SU-DHL-6 (cell line): ENCODE measurements at regions not wholly inside any gene's neighbourhood (a gene's known extent, or its start where the extent isn't known, plus 50 kb on each side); places are given as distances from the start of the nearest gene placed in this dataset.
"Not testable (repeated sequence)": the region's sequence is repeated elsewhere in the genome, so short reads cannot be mapped to it uniquely, and the experiment has no call there.

Source experiments
- H2AFZ ChIP-seq: fragments of 200-600 bp; sonication (generic); 2 replicates; pipeline ENCODE4 v1.6.1; 2014; ENCODE audit warnings: low read depth, mild to moderate bottlenecking, moderate library complexity, mixed read lengths, antibody characterized with exemption, low read length; ENCODE audit not compliant: severe bottlenecking
- H3F3A ChIP-seq: fragments of 200-600 bp; shearing (Covaris generic); 2 replicates; pipeline ENCODE4 v1.6.0; 2016; ENCODE audit warnings: antibody characterized with exemption, mild to moderate bottlenecking; ENCODE audit not compliant: insufficient read depth
- H3K27ac ChIP-seq: fragments of 200-600 bp; sonication (generic); 2 replicates; pipeline ENCODE4 v1.5.1; 2016; ENCODE audit warnings: low read depth, mild to moderate bottlenecking, low read length, moderate library complexity, mixed read lengths
- H3K27me3 ChIP-seq: fragments of 200-600 bp; sonication (generic), shearing (Covaris generic); 2 replicates; pipeline ENCODE4 v1.6.0; 2014; ENCODE audit warnings: mild to moderate bottlenecking, low read length
- H3K36me3 ChIP-seq: fragments of 200-600 bp; sonication (generic); 2 replicates; pipeline ENCODE4 v1.6.1; 2014; ENCODE audit warnings: mild to moderate bottlenecking, low read length, mixed read lengths
- H3K4me2 ChIP-seq: fragments of 300-600, 200-600 bp; shearing (Covaris generic), sonication (generic); 2 replicates; pipeline ENCODE4 v1.6.0; 2014; ENCODE audit warnings: low read length, low read depth, mild to moderate bottlenecking; ENCODE audit not compliant: poor library complexity, severe bottlenecking
- H3K4me3 ChIP-seq: fragments of 200-600 bp; sonication (generic); 2 replicates; pipeline ENCODE4 v1.5.1; 2014; ENCODE audit warnings: antibody characterized with exemption, low read length, mild to moderate bottlenecking, mixed read lengths; ENCODE audit not compliant: insufficient read depth, poor library complexity, severe bottlenecking
- H3K79me2 ChIP-seq: fragments of 200-600 bp; sonication (generic); 2 replicates; pipeline ENCODE4 v1.6.1; 2014; ENCODE audit warnings: mild to moderate bottlenecking, low read length, moderate library complexity; ENCODE audit not compliant: insufficient read depth
- H3K9ac ChIP-seq: fragments of 200-600 bp; sonication (generic); 2 replicates; pipeline ENCODE4 v1.7.0; 2014; ENCODE audit warnings: mild to moderate bottlenecking, low read length
- H3K9me2 ChIP-seq: fragments of 200-600 bp; sonication (generic); replicated peaks from 2 replicates; pipeline ENCODE4 v1.6.1; 2014; ENCODE audit warnings: low read length; ENCODE audit not compliant: insufficient read depth
- H3K9me3 ChIP-seq: fragments of 200-600 bp; sonication (generic); 2 replicates; pipeline ENCODE4 v1.6.1; 2014; ENCODE audit warnings: low read length, mixed read lengths; ENCODE audit not compliant: insufficient read depth
- H4K20me1 ChIP-seq: fragments of 200-600 bp; sonication (generic); 2 replicates; pipeline ENCODE4 v1.6.1; 2014; ENCODE audit warnings: low read depth, mild to moderate bottlenecking, antibody characterized with exemption, low read length, moderate library complexity, mixed read lengths
- EZH2phosphoT487 ChIP-seq: fragments of 200-600 bp; sonication (generic), shearing (Covaris generic); conservative IDR thresholded peaks from 2 replicates; pipeline ENCODE4 v1.6.1; 2018; ENCODE audit warnings: mild to moderate bottlenecking, antibody characterized with exemption, low read length, moderate library complexity, mixed read lengths
- TF ChIP-seq, protein P1 (sequence below): fragments of 200-600 bp; sonication (generic); IDR thresholded peaks from one replicate; pipeline ENCODE4 v1.5.1; 2017; ENCODE audit warnings: antibody characterized with exemption, mild to moderate bottlenecking, low read length, moderate library complexity; ENCODE audit not compliant: insufficient read depth, poor library complexity, severe bottlenecking

DNA sequence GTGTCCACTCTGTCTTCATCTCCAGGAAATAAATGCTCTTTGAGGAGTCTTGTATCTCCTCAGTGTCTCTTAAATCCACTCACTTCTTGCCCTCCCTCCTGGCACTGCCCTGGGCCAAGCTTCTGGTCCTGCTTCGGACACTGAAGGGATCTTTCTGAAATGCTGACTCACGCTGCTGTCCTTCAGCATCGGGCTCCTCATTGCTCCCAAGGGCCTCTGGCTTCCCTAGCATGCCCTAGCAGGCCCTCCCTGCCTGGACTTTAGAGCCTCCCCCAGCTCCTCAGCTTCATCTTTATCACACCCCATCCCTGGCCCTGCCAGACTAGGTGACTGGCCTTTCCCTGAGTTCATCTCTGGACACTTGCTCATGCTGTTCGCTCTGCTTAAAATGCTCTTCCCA lies 96.6 kb downstream of the FOXD2 start:
- Histone ChIP-seq H3K4me2 (no peak overlapping the region), H3K27me3 (no peaks in the 10 kb centered on the region), H3K4me3 (no peak overlapping the region), H2AFZ (no peak overlapping the region), H3K27ac (no peak overlapping the region), H3K9me2 (no peaks in the 10 kb centered on the region), H3K9ac (no peak overlapping the region), H3K9me3 (no peaks in the 10 kb centered on the region), H3K36me3 (no peaks in the 10 kb centered on the region), H3F3A (no peaks in the 10 kb centered on the region), H4K20me1 (no peaks in the 10 kb centered on the region), H3K79me2 (no peaks in the 10 kb centered on the region)
- TF ChIP-seq EZH2phosphoT487 = no peak
- TF ChIP-seq, protein P1, sequence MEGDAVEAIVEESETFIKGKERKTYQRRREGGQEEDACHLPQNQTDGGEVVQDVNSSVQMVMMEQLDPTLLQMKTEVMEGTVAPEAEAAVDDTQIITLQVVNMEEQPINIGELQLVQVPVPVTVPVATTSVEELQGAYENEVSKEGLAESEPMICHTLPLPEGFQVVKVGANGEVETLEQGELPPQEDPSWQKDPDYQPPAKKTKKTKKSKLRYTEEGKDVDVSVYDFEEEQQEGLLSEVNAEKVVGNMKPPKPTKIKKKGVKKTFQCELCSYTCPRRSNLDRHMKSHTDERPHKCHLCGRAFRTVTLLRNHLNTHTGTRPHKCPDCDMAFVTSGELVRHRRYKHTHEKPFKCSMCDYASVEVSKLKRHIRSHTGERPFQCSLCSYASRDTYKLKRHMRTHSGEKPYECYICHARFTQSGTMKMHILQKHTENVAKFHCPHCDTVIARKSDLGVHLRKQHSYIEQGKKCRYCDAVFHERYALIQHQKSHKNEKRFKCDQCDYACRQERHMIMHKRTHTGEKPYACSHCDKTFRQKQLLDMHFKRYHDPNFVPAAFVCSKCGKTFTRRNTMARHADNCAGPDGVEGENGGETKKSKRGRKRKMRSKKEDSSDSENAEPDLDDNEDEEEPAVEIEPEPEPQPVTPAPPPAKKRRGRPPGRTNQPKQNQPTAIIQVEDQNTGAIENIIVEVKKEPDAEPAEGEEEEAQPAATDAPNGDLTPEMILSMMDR = no peak

DNA sequence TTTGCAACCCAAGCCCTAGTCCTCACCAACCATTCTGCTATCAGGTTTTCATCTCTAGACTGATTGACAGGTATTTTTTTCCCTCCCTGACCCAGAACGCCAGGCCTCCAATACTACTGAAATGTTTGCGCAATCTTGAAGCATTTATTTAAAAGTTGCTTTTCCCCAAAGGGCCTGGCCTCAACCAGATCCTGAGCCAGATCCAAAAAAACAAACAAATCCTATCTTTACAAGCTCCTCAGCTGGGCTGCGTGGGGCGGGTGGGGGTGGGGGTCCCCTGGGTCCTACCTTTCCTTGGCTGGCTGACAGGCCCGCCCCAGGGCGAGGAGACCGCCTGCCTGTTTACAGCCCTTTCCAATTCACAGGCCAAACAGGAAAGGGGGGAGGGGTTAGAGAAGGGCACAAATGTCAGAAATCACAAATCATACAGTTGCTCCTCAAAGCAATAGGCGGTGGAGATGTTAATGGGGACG lies 98.8 kb downstream of the FOXD2 start:
- Histone ChIP-seq H3K9me3 (no peaks in the 10 kb centered on the region), H2AFZ (no peak overlapping the region), H3K4me3 (no peak overlapping the region), H3K27me3 (no peaks in the 10 kb centered on the region), H3F3A (no peaks in the 10 kb centered on the region), H3K9ac (no peak overlapping the region), H3K79me2 (no peaks in the 10 kb centered on the region), H3K4me2 (no peak overlapping the region), H3K27ac (no peak overlapping the region), H4K20me1 (no peaks in the 10 kb centered on the region), H3K36me3 (no peaks in the 10 kb centered on the region), H3K9me2 (no peaks in the 10 kb centered on the region)
- TF ChIP-seq, protein P1 = no peak
- no peak for TF ChIP-seq EZH2phosphoT487

DNA sequence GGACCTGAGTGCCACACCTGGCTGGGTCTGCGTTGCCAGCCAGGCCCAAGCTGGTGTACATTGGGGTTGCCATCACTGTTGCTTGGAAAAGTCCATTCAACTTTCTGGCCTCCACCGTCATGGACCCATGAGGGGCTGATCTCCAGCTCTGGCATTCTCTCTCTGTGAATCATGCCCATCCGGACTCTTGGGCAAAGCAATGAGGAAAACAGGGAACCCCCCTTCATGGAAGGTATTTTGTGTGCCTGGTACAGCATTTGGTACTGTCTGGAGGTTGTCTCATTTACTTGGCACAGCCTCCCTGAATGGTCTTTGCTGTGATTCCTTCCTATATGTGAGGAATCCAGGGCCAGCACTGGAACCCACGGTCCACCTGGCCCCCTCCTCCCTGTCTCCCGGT lies 99.4 kb downstream of the FOXD2 start:
- no peaks in the 10 kb centered on the region for H3K9me3 ChIP-seq
- no peaks in the 10 kb centered on the region for H3K27me3 ChIP-seq
- TF ChIP-seq, protein P1 = no peak
- no peak for TF ChIP-seq EZH2phosphoT487
- no peak overlapping the region for H3K27ac ChIP-seq
- H3K9me2 ChIP-seq = no peaks in the 10 kb centered on the region
- H3K9ac ChIP-seq = no peak overlapping the region
- H3F3A ChIP-seq = no peaks in the 10 kb centered on the region
- H3K36me3 ChIP-seq = no peaks in the 10 kb centered on the region
- no peak overlapping the region for H3K4me3 ChIP-seq
- no peak overlapping the region for H2AFZ ChIP-seq
- no peak overlapping the region for H3K4me2 ChIP-seq
- no peaks in the 10 kb centered on the region for H4K20me1 ChIP-seq
- H3K79me2 ChIP-seq = no peaks in the 10 kb centered on the region

DNA sequence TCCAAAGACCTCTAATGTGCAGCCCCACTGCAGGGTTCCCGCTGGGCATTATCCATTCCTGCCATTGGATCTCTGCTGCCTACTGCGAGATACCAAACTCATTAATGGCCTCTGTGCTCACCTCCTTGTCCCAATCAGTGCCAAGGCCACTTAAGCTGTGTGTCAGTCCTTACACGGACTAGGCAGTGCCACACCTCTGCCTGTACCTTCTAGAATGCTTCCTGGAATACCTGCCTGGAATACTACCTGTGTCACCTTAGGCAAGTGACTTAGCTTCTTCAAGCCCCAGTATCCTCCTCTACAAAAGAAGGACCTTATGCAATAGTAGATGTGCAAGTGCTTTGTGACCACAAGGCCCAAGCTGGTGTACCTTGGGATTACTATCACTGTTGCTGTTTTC lies 100.1 kb downstream of the FOXD2 start:
- no peak for TF ChIP-seq EZH2phosphoT487
- TF ChIP-seq, protein P1 = no peak
- Histone ChIP-seq H3K9me3 (no peaks in the 10 kb centered on the region), H3K4me3 (no peak overlapping the region), H3K79me2 (no peaks in the 10 kb centered on the region), H3K27me3 (no peaks in the 10 kb centered on the region), H3K9me2 (no peaks in the 10 kb centered on the region), H3K9ac (no peak overlapping the region), H3K27ac (no peak overlapping the region), H2AFZ (no peak overlapping the region), H3F3A (no peaks in the 10 kb centered on the region), H3K4me2 (no peak overlapping the region), H4K20me1 (no peaks in the 10 kb centered on the region), H3K36me3 (no peaks in the 10 kb centered on the region)

DNA sequence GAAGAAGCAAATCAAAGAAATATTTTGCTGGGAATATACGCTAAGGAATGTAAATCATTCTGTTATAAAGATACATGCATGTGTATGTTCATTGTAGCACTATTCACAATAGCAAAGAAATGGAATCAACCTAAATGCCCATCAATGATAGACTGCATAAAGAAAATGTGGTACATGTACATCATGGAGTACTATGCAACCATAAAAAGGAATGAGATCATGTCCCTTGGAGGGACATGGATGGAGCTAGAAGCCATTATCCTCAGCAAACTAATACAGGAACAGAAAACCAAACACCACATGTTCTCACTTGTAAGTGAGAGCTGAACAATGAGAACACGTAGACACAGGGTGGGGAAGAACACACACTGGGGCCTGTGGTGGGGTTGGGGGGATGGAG lies 100.7 kb downstream of the FOXD2 start:
- not testable (repeated sequence) for H3K36me3 ChIP-seq, H3K9ac ChIP-seq, H4K20me1 ChIP-seq, H3K4me2 ChIP-seq, H3K9me3 ChIP-seq, H3F3A ChIP-seq, H3K4me3 ChIP-seq, H3K27ac ChIP-seq, H2AFZ ChIP-seq, H3K79me2 ChIP-seq, H3K27me3 ChIP-seq, H3K9me2 ChIP-seq
